ENCODE measurements at regions not wholly inside any gene's neighbourhood (a gene's known extent, or its start where the extent isn't known, plus 50 kb on each side); places are given as distances from the start of the nearest gene placed in this dataset.
"Not testable (repeated sequence)": the region's sequence is repeated elsewhere in the genome, so short reads cannot be mapped to it uniquely, and the experiment has no call there.

DNA sequence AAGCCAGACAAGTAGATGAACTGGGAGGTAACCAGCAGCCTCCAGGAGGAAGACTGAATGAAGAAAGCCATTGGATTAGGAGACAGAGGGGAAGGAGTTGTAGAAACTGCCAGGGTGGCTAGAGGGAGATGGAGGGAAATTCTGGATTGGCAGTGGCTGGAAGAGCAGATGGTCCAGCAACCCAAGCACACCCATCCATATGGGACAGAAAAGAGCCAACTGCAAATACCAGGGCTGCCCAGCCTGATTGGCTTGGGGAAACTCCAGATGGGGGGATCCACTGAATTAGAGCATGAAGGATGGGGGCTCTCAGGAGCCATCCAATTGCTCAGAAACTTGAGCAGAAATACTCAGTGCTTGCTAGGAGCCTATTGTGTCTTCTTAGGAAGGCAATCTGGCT, 173.5 kb upstream of the EPB41L3 start:
- no peak for DNase-seq

DNA sequence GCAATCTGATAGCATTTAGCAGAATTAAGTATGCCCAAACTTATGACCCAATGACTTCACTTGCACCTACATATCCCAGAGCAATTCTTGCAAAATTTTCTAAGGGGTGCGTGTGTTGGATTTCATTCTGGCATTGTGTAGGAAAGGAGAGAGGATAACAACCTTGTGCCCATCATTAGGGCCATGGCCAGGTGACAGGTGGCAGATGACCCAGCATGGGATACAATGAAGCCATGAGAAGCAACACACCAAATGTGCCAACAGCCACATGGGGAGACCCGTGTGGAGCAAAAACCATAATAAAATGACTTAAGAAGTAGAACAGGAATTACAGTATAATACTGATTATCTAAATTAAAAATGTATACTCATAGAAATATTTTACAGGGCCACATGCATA, 166.9 kb upstream of the EPB41L3 start:
- no peak for DNase-seq

DNA sequence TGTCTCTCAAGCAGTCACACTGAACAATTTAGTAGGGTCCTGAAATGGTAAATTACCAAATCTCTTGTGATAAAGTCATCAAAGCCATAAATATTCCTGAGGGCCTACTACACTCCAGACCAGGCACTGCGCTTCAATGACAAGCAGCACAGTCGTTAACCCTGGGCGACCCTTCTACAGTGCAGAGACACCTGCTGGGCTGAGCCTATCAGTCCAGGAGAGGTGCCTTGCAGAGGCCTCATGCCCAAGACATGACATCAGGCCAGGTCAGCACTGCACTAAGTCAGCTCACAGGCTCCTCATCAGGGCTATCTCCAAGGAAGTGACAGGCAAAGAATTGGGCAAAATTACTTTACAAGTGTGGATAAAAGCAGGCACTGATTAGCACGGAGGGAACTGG, 166.4 kb upstream of the EPB41L3 start:
- no peak for DNase-seq

DNA sequence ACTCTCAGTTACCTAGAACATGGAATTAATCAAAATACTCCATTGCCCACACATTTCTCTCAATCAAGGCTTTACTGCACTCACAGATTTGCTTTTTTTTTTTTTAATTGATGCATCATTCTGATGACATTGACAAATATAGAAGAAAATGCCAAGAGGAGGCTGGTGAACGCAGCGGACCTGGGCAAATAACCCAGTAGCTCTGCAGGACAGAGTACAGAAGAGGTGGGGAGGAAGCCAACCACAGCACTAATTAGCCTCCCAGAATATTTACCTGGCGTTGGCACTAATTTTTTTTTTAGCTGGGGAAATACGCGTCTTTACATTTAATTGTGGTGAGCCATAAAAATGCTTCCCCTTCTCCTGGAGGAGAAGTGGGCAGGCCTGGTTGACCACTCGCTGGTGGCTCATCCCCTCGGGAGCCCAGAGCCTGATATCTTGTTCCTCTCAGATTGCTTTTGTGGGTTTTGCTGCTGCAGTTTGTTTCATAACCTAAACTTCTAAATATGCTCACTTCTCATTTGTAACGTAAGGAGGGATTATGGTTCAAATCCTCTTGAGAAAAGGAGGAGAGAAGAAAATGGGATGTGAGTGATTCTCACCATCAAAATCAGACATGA, 165.8 kb upstream of the EPB41L3 start:
- DNase-seq = no peak

DNA sequence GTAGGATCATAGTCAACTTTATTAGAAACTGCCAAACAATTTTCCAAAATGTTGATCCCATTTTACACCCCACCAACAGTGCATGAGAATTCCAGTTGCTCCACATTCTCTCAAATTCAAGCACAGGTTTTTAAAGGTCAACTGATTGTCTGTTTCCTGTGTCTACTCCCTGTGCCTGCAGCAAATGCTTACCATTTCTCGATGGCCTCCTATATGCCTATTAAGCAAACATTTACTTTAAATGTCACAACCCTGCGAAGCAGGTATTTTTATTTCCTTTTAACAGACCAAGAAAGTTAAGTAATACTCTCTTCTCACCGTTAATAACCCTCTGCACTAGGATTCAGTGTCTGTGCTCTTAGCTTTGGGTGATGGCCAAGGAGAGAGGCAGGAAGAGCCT, 163.8 kb upstream of the EPB41L3 start:
- no peak for DNase-seq

DNA sequence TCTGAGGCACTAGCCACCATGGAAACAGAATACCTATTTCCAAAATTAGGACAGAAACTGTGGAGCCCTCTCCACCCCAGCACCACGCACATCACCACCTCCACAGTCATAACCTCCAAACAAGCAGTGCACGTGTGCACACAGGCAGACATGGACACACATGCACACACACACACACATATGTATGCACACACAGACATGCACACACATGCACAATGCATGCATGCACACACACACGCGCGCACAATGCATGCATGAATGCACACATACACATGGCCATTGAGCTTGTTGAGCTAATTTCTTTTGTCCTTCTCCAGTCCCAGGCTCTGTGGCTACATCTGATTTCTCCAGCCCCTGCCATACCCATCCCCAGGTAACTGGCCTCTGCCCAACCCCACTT, 161.6 kb upstream of the EPB41L3 start:
- no peak for DNase-seq

DNA sequence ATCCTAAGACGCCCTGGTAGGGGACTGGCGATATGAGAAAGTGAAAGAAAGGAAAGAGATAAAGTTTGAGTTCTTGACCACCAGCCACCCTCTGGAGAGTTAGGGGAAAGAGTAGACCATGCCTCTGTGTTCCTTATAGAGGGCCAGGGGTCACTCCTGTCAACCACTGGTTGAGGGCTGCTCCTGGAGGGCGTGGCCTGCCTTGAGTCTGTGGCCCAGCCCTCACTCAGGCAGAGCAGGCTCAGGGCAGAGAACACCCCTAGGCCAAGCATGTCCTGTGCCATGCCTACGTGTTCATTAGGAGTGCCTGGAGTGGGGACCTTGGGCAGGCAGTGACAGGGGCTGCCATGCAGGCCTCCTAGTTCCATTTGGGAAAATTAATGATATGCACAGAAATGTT, 161.1 kb upstream of the EPB41L3 start:
- no peak for DNase-seq

DNA sequence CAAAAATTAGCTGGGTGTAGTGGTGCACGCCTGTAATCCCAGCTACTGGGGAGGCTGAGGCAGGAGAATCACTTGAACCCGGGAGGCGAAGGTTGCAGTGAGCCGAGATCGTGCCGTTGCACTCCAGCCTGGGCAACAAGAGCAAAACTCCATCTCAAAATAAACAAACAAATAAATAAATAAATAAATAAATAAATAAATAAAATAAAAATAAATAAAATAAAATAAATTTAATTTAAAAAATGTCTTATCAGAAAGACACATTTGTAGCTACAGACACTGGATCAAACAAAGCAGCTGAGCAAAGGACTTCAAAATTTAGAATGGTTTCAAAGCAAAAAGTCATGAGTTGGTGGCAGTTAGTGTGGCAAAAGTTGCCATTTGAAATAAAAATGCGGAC, 158.2 kb upstream of the EPB41L3 start:
- DNase-seq = not testable (repeated sequence)

DNA sequence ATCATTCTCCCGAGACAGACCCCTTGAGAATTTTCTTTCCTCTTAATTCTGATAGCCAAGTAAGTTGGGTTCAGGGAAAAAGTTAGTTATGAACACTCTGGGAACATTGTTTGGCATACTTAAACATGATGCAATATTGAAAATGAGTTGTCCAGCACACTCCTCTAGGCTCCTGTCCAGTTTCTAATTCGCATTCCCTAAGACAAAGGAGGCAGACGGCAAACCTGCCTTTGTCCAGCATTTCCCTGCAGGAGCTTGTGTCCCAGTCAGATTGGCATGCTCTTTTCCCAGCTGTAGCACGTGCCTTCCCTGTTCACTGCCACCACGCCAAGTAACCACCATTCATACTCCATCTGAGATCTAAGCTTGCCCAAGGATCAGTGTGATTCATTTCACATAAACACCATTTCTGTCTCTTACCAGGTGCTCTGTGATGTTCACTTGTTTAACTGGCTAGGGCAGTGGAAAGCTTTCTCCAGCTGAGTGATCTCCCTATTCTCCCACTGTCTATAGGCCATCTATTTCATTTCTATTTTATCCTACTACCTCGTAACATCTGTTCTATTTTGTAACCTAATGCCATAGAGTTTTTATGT, 150.0 kb upstream of the EPB41L3 start:
- no peak for DNase-seq

DNA sequence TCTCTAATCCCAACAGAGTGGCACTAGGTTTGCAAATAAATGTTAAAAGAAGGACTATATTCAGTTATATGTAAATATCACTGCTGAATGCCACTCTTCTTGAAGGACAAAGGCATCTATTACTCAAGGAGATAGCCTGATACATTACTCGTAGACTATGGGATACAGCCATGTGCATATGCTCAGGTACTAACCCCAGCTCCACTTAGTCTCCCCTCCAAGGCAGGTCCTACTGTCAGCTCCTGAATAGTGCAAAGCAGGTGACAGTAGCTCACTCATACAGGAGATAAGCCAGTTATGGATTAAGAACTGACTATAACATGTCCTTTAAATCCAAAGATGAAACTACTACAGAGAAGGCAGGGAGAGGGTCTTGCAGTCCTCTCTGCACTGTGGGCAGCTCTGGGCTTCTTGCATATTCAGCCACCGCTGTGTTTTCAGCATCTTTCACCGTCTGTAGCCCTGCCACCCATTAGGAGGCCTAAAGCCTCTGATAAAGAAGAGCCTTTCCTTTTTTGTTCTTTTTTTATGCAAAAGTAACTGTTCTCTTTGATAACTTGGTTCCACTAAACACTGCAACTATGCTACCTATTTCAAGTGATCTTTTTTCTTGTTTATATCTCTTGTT, 135.1 kb upstream of the EPB41L3 start:
- no peak for DNase-seq

DNA sequence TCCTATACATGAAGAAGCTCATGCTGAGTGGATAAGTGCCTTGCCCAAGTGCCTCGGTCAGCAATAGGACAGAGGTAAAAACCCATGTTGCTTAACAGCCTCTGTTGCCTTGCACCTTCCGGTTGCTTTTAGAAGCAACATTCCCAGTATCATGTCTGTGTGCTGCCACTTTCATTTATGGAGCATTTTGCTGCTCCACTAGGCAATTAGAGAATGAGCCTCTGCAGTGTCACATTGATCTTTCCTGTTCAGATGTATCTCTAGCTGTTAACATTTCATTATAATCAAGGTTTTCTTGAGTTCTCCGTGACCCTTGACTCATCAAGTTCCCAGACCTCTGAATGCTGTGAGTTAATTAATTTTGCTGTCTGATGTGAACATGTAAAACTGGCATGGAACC, 134.5 kb upstream of the EPB41L3 start:
- DNase-seq = no peak

DNA sequence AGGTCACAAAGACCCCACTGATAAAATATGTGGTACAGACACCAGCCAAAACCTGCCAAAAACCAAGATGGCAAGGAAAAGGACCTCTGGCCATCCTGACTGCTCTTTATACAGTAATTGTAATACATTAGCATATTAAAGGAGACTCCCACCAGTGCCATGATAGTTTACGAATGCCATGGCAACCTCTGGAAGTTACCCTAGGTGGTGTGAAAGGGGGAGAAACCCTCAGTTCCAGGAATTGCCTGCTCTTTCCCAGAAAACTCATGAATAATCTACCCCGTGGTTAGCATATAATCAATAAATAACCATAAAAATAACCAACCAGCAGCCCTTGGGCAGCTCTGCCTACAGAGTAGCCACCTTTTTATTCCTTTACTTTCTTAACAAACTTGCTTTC, 129.8 kb upstream of the EPB41L3 start:
- no peak for DNase-seq

DNA sequence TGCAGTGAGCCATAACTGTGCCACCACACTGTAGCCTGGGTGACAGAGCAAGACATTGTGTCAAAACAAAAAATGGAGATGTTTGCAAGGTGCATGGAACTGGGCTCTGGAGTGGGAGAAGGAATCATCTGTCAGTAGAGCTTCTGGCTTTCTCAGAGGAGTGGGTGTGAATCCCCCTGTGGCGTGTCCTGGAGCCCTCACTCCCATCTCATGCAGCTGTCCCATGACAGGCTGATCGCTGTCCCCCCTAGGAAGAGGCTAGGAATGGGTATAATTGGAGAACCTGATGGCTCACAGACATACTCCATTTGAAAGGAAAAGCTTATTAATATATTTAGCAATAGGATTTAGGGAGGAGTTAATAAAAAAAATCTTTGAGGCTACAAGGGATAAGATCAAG, 125.8 kb upstream of the EPB41L3 start:
- no peak for DNase-seq

DNA sequence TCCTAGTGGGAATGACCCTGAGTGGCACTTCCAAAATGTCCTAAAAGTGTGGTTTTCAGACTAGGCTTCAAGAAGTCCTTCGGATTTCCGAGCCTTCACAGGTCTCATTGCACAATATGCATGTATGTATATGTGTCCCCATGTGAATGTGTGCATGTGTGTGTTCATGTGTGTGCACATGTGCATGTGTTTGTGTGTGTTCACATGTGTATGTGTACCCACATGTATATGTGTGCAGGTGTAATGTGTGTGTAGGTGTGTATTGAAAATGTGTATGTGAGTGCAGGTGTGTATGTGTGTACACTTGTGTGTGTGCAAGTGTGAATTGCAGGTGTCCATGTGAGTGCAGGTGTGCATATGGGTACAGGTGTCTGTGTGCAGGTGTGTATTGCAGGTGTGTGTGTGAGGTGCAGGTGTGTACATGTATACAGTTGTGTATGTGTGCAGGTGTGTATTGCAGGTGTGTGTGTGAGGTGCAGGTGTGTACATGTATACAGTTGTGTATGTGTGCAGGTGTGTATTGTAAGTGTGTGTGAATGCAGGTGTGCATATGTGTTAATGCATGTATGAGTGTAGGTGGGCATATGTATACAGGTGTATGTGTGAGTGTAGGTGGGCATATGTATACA, 124.4 kb upstream of the EPB41L3 start:
- no peak for DNase-seq

DNA sequence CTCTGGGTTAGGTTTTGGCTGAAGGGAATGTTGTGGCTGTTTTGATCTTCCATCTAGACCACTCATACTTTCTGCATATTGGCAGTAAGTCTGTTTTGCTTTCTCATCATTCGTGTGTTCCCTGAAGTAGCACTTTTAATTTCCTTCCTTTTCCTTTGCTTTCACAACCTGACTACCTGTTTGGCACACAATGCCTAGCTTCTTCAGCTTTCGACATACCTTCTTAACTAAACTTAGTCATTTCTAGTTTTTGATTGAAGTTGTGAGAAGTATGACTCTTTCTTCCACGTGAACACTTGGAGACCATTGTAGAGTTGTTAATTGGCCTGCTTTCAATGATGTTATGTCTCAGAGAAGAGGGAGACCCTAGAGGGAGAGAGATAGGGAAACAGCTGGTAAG, 123.6 kb upstream of the EPB41L3 start:
- DNase-seq = no peak

DNA sequence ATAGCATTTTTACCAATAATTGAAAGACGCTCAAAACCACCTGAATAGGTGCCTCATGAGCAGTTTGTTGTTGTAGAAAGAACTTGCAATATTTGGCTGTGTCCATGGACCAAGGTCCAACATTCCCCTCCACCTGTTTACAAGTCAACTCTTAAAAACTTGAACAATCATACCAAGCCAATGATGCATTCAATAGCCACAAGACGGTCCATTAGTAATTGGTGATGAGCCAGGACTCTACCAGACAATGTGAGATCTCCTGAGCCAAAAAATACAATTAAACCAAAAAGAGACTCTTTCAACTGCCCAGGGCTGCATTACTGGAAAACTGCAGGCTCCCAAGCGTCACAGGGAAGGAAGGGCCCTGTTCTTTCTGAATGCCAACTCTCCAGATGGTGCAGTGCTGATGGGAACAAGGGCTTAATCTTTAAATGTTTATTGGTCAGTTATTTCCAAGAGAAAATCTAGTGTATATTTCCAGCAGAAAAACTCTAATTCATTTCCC, 118.8 kb upstream of the EPB41L3 start:
- DNase-seq = no peak

DNA sequence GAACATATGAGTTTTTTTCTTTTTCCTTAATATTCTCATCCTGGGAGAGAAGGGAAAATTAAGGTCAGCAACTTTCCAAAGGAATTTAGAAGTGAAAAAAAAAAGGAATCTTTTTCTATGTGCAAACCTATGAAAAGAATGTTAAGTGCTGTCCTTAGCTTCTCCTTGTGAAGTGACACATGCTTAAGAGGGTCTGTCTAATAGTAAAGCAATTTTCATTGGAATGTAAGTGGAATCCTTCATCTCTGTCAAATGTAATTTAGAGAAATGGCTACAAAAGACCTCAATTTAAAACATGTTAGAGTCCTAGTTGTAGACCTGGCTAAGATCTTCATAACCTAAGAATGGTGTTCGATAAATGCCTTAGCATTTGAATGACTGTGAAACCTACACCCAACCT, 117.4 kb upstream of the EPB41L3 start:
- DNase-seq = no peak

DNA sequence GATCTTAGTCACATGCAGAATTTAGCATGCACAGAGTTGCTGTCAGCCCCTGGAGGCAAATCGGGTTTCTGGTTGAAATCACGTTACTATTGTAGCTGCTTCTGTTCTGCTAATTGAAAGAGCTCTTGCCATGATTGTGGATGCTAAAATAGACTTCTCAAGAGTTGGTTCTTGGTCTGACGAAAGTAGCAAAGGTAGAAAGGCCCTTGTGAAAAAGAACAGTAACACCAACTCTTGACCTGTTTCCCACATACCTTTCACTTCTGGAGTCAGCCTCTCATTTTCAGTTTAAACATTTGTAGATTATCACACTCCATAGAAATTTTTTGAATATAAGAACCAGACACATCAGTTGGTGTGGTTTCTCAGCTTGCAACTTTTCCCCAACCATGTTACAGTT, 110.0 kb upstream of the EPB41L3 start:
- no peak for DNase-seq

DNA sequence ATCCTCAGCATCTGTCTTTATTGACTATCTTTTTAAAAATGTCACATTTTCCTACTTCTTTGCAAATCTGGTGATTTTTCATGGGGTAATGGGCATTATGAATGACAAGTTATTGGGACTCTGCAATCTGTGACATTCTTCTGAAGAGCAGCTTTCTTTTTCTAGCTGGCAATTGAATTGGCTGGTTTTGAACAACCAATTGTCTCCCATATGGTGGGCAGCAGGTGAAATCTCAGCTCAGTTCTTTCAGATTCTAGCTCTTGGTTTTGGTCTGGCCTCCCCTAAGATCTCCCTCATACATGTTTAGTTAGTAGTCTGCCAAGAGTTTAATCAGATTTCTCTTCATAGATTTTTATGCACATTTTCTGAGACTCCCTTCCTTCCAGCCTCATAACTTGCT, 107.9 kb upstream of the EPB41L3 start:
- DNase-seq = no peak

DNA sequence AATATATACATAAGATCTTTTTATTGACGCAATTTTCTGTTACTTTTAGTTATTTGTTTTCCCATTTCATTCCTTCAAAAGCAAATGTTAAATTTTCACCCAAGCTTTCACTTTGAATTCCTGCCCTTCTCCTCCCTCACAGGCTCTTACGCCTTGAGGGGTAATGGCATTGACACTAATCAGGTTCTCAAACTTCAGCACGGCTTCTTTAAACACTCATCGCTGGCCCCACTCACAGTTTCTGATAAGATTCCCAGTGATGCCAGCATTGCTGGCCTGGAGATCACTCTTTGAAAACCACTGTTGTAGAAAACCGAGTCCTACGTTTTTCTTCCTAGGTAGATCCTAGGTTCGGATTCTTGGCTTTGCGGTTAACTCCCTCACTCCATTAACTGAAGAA, 105.6 kb upstream of the EPB41L3 start:
- DNase-seq = no peak

DNA sequence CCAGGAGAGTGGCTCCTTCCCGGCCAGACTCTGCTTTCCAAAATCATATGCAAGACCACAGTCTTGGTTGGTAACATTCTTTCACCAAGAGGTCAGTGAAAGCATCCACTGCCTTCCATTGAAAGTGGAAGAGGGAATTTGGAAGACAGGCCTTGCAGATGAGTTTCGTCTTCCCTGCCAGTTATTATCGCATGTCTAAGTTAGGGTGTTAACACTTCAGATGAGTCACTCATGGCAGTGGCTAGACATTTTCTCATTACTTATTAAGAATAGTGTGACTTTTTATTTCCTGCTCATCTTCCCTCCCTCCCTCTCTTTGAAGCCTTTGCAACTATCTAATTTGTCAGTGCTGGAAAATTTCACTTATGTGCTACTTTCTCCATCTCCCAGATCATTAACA, 102.9 kb upstream of the EPB41L3 start:
- no peak for DNase-seq

DNA sequence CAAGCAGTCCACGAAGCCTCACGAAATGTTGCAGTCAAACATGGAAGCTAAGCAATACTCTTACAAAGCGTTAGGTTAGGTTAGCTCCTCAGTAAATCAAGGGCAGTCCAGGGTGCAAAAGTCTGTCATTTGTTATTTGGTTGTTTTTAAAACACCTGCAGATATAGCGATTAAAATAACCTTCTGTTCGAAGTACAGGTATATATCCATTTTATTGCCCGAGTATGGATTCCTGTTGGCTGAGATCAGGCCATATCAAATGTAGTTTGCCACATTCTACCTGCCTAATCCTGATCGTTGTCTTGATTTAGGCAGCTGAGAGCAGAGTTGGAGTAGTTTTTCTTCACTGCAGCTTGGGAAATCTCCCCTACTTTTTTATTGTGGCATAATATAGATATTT, 99.5 kb upstream of the EPB41L3 start:
- no peak for DNase-seq

DNA sequence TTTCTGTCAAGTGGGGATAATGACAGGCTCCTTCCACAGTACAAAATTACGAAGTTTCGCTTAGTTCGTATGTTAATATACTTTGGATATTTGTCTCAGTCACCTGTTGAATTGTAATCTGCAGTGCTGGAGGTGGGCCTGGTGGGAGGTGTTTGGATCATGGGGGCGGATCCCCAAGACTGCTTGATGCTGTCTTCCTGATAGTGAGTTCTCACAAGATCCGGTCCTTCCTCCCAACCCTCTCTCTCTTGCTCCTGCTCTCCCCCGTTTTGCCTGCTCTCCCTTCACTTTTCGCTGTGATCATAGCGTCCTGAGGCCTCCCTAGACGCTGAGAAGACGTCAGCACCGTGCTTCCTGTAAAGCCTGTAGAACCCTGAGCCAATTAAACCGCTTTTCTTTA, 97.1 kb upstream of the EPB41L3 start:
- DNase-seq = no peak

DNA sequence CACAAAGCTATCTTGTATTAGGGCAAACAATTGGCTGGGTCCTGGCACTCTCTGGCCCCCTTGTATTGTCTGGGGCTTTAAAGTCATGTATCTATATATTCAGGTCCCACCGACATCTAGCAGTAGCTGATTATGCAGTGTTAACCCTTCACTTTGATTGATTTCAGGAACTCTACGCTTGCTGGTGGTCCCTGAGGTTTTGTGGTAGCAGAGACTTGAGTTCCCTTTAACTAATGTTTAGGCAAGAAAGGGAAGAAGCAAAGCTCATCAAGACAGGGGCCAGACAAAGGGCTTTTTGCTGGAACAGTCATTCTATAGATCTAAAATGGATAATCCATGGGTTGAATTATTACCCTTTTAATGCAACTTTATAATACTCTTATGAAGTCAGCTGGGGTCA, 95.3 kb upstream of the EPB41L3 start:
- no peak for DNase-seq

All from CD4-positive, alpha-beta T cell treated with Interleukin-17A for 1 hour (primary cell).